ENCODE measurements at regions not wholly inside any gene's neighbourhood (a gene's known extent, or its start where the extent isn't known, plus 50 kb on each side); places are given as distances from the start of the nearest gene placed in this dataset.

GRCh38 chr4:28942631-28943030 is 1777.5 kb upstream of the PCDH7 start:
- TF ChIP-seq POLR2A (IDR thresholded peaks at IDR 0.05; ENCODE audit: low read depth, low read length) (no peak), TAF1 (IDR thresholded peaks at IDR 0.05; ENCODE audit: borderline replicate concordance, low read depth, low read length) (no peak)
